Hepatocyte (in vitro differentiated cells): ENCODE measurements at regions not wholly inside any gene's neighbourhood (a gene's known extent, or its start where the extent isn't known, plus 50 kb on each side); places are given as distances from the start of the nearest gene placed in this dataset.
A peak's percentile ranks its signal among the peaks of the same experiment; 100 is the strongest.
"Not testable (repeated sequence)": the region's sequence is repeated elsewhere in the genome, so short reads cannot be mapped to it uniquely, and the experiment has no call there.

ENCODE experiments used
- DNase-seq: peaks from one replicate; pipeline ENCODE4 v3.0.0-alpha.2; 2016; ENCODE audit warnings: low spot score
- H2AFZ ChIP-seq: fragments of 200-600 bp; sonication (generic); 2 replicates; pipeline ENCODE4 v1.6.0; 2016; ENCODE audit warnings: antibody characterized with exemption, mild to moderate bottlenecking
- H3K27ac ChIP-seq: fragments of 200-600 bp; sonication (generic); 2 replicates; pipeline ENCODE4 v1.5.1; 2016; ENCODE audit warnings: mild to moderate bottlenecking
- H3K27me3 ChIP-seq: fragments of 200-600 bp; sonication (generic); 2 replicates; pipeline ENCODE4 v1.6.1; 2016
- H3K36me3 ChIP-seq: fragments of 200-600 bp; sonication (generic); replicated peaks from 2 replicates; pipeline ENCODE4 v1.5.1; 2016; ENCODE audit warnings: low read depth; ENCODE audit not compliant: insufficient read depth
- H3K4me1 ChIP-seq: fragments of 200-600 bp; sonication (generic); 2 replicates; pipeline ENCODE4 v1.5.1; 2016; ENCODE audit warnings: mild to moderate bottlenecking, moderate library complexity; ENCODE audit not compliant: insufficient read depth
- H3K4me2 ChIP-seq: fragments of 200-600 bp; sonication (generic); 2 replicates; pipeline ENCODE4 v1.6.0; 2016
- H3K4me3 ChIP-seq: fragments of 200-600 bp; sonication (generic); 2 replicates; pipeline ENCODE4 v1.5.1; 2016; ENCODE audit warnings: mild to moderate bottlenecking
- H3K79me2 ChIP-seq: fragments of 200-600 bp; sonication (generic); 2 replicates; pipeline ENCODE4 v1.6.0; 2017; ENCODE audit warnings: mild to moderate bottlenecking
- H3K9me2 ChIP-seq: fragments of 200-600 bp; sonication (generic); replicated peaks from 2 replicates; pipeline ENCODE4 v1.6.0; 2017; ENCODE audit warnings: mild to moderate bottlenecking; ENCODE audit not compliant: insufficient read depth
- H3K9me3 ChIP-seq: fragments of 200-600 bp; sonication (generic); 2 replicates; pipeline ENCODE4 v1.5.1; 2016; ENCODE audit warnings: low read depth, mild to moderate bottlenecking
- H4K20me1 ChIP-seq: fragments of 200-600 bp; sonication (generic); 2 replicates; pipeline ENCODE4 v1.6.0; 2016; ENCODE audit warnings: mild to moderate bottlenecking; ENCODE audit not compliant: insufficient read depth, poor library complexity, severe bottlenecking
- CTCF ChIP-seq: fragments of 200-600 bp; sonication (generic); IDR thresholded peaks from 2 replicates; pipeline ENCODE4 v1.5.1; 2016; ENCODE audit warnings: antibody characterized with exemption, mild to moderate bottlenecking; ENCODE audit not compliant: poor library complexity
- EZH2 ChIP-seq: fragments of 200-600 bp; sonication (generic); IDR thresholded peaks from 2 replicates; pipeline ENCODE4 v1.6.1; 2016; ENCODE audit warnings: antibody characterized with exemption, mild to moderate bottlenecking, borderline replicate concordance
- EZH2phosphoT487 ChIP-seq: fragments of 200-600 bp; sonication (generic); IDR thresholded peaks from one replicate; pipeline ENCODE4 v1.6.1; 2018; ENCODE audit warnings: antibody characterized with exemption, mild to moderate bottlenecking, low read depth, moderate library complexity; ENCODE audit not compliant: unreplicated experiment, severe bottlenecking
- WGBS: methylation state at CpG from one replicate; pipeline ENCODE4 v1.1.6; 2016; ENCODE audit warnings: low lambda C conversion rate; ENCODE audit errors: missing lambda C conversion rate; 5-methylcytosine and 5-hydroxymethylcytosine counted together

GRCh38 chr2:8141780-8142179, 540.1 kb upstream of the ID2 start:
- Histone ChIP-seq H3K36me3 (no peaks in the 10 kb centered on the region), H3K27me3 (no peaks in the 10 kb centered on the region), H2AFZ (no peak overlapping the region), H3K79me2 (no peaks in the 10 kb centered on the region), H3K4me3 (no peak overlapping the region), H3K27ac (peak overlapping the region; percentile 28), H3K4me2 (peak overlapping the region; percentile 7), H3K9me3 (no peaks in the 10 kb centered on the region), H4K20me1 (no peaks in the 10 kb centered on the region), H3K4me1 (peaks cover 32% of the 10 kb centered on the region), H3K9me2 (no peaks in the 10 kb centered on the region)
- TF ChIP-seq EZH2phosphoT487 (no peak), CTCF (no peak), EZH2 (no peak)
- 80% methylated on average over 6 of the region's 6 CpGs for WGBS
- DNase-seq = no peak

- Histone ChIP-seq H3K4me1 (peaks cover 33% of the 10 kb centered on the region), H3K36me3 (no peaks in the 10 kb centered on the region), H3K9me3 (no peaks in the 10 kb centered on the region), H3K4me2 (no peak overlapping the region), H3K79me2 (no peaks in the 10 kb centered on the region), H2AFZ (no peak overlapping the region), H4K20me1 (no peaks in the 10 kb centered on the region), H3K27ac (no peak overlapping the region), H3K9me2 (no peaks in the 10 kb centered on the region), H3K27me3 (no peaks in the 10 kb centered on the region), H3K4me3 (no peak overlapping the region)
- WGBS = 81% methylated on average over 1 of the region's 1 CpG
- no peak for TF ChIP-seq CTCF
- TF ChIP-seq EZH2 = no peak
- TF ChIP-seq EZH2phosphoT487 = no peak
- DNase-seq = no peak
These were observed 539.4 kb upstream of the ID2 start for GRCh38 chr2:8142461-8142860.

- no peak for DNase-seq
- Histone ChIP-seq H4K20me1 (no peaks in the 10 kb centered on the region), H3K4me2 (no peak overlapping the region), H3K36me3 (no peaks in the 10 kb centered on the region), H3K4me3 (no peak overlapping the region), H3K9me2 (no peaks in the 10 kb centered on the region), H3K27ac (peak overlapping the region; percentile 3), H3K9me3 (no peaks in the 10 kb centered on the region), H3K79me2 (no peaks in the 10 kb centered on the region), H3K4me1 (peaks cover 33% of the 10 kb centered on the region), H3K27me3 (no peaks in the 10 kb centered on the region), H2AFZ (no peak overlapping the region)
- 89% methylated on average over 2 of the region's 2 CpGs for WGBS
- no peak for TF ChIP-seq CTCF
- TF ChIP-seq EZH2phosphoT487 = no peak
- no peak for TF ChIP-seq EZH2
These were observed 537.7 kb upstream of the ID2 start for GRCh38 chr2:8144131-8144631.

GRCh38 chr2:8144785-8145184, 537.1 kb upstream of the ID2 start:
- Histone ChIP-seq H3K9me2 (no peaks in the 10 kb centered on the region), H2AFZ (no peak overlapping the region), H3K4me2 (no peak overlapping the region), H3K4me1 (peaks cover 37% of the 10 kb centered on the region), H3K9me3 (no peaks in the 10 kb centered on the region), H3K27ac (peak overlapping the region; percentile 44), H3K27me3 (no peaks in the 10 kb centered on the region), H3K79me2 (no peaks in the 10 kb centered on the region), H4K20me1 (no peaks in the 10 kb centered on the region), H3K36me3 (no peaks in the 10 kb centered on the region), H3K4me3 (no peak overlapping the region)
- no peak for TF ChIP-seq EZH2phosphoT487
- no peak for DNase-seq
- 68% methylated on average over 3 of the region's 3 CpGs for WGBS

GRCh38 chr2:8145375-8145774, 536.5 kb upstream of the ID2 start:
- WGBS = 89% methylated on average over 2 of the region's 2 CpGs
- not testable (repeated sequence) for H3K36me3 ChIP-seq, H3K9me2 ChIP-seq, H3K4me2 ChIP-seq, H2AFZ ChIP-seq, DNase-seq, H3K27me3 ChIP-seq, H3K79me2 ChIP-seq, H4K20me1 ChIP-seq, H3K4me3 ChIP-seq, H3K9me3 ChIP-seq
- Histone ChIP-seq H3K27ac (peak overlapping the region; percentile 44), H3K4me1 (peaks cover 41% of the 10 kb centered on the region)
